H9 (cell line): ENCODE measurements at regions not wholly inside any gene's neighbourhood (a gene's known extent, or its start where the extent isn't known, plus 50 kb on each side); places are given as distances from the start of the nearest gene placed in this dataset.

ENCODE experiments used
- DNase-seq: peaks from one replicate; pipeline ENCODE4 v3.0.0-alpha.2; 2017
- H2AFZ ChIP-seq: one replicate; pipeline ENCODE4 v1.6.1; 2013; ENCODE audit warnings: mild to moderate bottlenecking, low read length, control low read depth, moderate library complexity
- H2AK5ac ChIP-seq: 2 replicates; pipeline ENCODE4 v1.6.1; 2013; ENCODE audit warnings: low read length, control low read depth, mixed read lengths; ENCODE audit not compliant: insufficient read length
- H2BK120ac ChIP-seq: one replicate; pipeline ENCODE4 v1.6.1; 2013; ENCODE audit warnings: low read depth, mild to moderate bottlenecking, low read length, control low read depth, inconsistent platforms; ENCODE audit not compliant: poor library complexity, severe bottlenecking
- H2BK12ac ChIP-seq: 2 replicates; pipeline ENCODE4 v1.6.1; 2013; ENCODE audit warnings: low read length, control low read depth, mixed read lengths, low read depth; ENCODE audit not compliant: insufficient read length
- H2BK15ac ChIP-seq: 2 replicates; pipeline ENCODE4 v1.6.1; 2013; ENCODE audit warnings: low read depth, low read length, control low read depth
- H2BK20ac ChIP-seq: one replicate; pipeline ENCODE4 v1.6.1; 2013; ENCODE audit warnings: low read depth, mild to moderate bottlenecking, low read length, control low read depth, inconsistent platforms; ENCODE audit not compliant: poor library complexity, severe bottlenecking
- H2BK5ac ChIP-seq: 2 replicates; pipeline ENCODE4 v1.6.1; 2013; ENCODE audit warnings: low read length, control low read depth, mixed read lengths; ENCODE audit not compliant: insufficient read length
- H3K14ac ChIP-seq: 2 replicates; pipeline ENCODE4 v1.6.1; 2013; ENCODE audit warnings: low read length, control low read depth; ENCODE audit not compliant: insufficient read depth
- H3K18ac ChIP-seq: 2 replicates; pipeline ENCODE4 v1.6.1; 2013; ENCODE audit warnings: low read depth, mild to moderate bottlenecking, mixed read lengths, low read length, control low read depth; ENCODE audit not compliant: insufficient read length
- H3K23ac ChIP-seq: 2 replicates; pipeline ENCODE4 v1.6.1; 2013; ENCODE audit warnings: low read length, control low read depth, mixed read lengths, low read depth; ENCODE audit not compliant: insufficient read length
- H3K23me2 ChIP-seq: 2 replicates; pipeline ENCODE4 v1.6.1; 2013; ENCODE audit warnings: low read depth, mild to moderate bottlenecking, mixed read lengths, low read length, control low read depth; ENCODE audit not compliant: insufficient read length, poor library complexity, severe bottlenecking
- H3K27ac ChIP-seq: 2 replicates; pipeline ENCODE4 v1.5.1; 2013; ENCODE audit warnings: low read length, control low read depth, mixed read lengths, low read depth; ENCODE audit not compliant: insufficient read length
- H3K27me3 ChIP-seq: 2 replicates; pipeline ENCODE4 v1.6.1; 2013; ENCODE audit warnings: low read length, control low read depth, inconsistent platforms; ENCODE audit not compliant: insufficient read depth
- H3K4ac ChIP-seq: 2 replicates; pipeline ENCODE4 v1.6.1; 2013; ENCODE audit warnings: low read depth, mild to moderate bottlenecking, control low read depth, inconsistent platforms, low read length, moderate library complexity
- H3K4me1 ChIP-seq: 2 replicates; pipeline ENCODE4 v1.6.1; 2013; ENCODE audit warnings: low read length, control low read depth, inconsistent platforms; ENCODE audit not compliant: insufficient read depth
- H3K4me2 ChIP-seq: 2 replicates; pipeline ENCODE4 v1.6.1; 2013; ENCODE audit warnings: low read length, control low read depth, mixed read lengths; ENCODE audit not compliant: insufficient read length, insufficient read depth
- H3K56ac ChIP-seq: 2 replicates; pipeline ENCODE4 v1.6.1; 2013; ENCODE audit warnings: low read depth, mild to moderate bottlenecking, mixed read lengths, low read length, control low read depth; ENCODE audit not compliant: insufficient read length
- H3K79me1 ChIP-seq: 2 replicates; pipeline ENCODE4 v1.6.1; 2013; ENCODE audit warnings: low read depth, mild to moderate bottlenecking, moderate library complexity, low read length, control low read depth, inconsistent platforms; ENCODE audit not compliant: insufficient read depth, poor library complexity, severe bottlenecking
- H3K79me2 ChIP-seq: 2 replicates; pipeline ENCODE4 v1.6.1; 2013; ENCODE audit warnings: low read length, control low read depth, inconsistent platforms; ENCODE audit not compliant: insufficient read depth
- H3K9ac ChIP-seq: 2 replicates; pipeline ENCODE4 v1.6.1; 2013; ENCODE audit warnings: low read length, control low read depth, mixed read lengths; ENCODE audit not compliant: insufficient read length; ENCODE audit errors: extremely low read depth
- H3K9me3 ChIP-seq: one replicate; pipeline ENCODE4 v1.6.1; 2013; ENCODE audit warnings: low read depth, low read length, inconsistent platforms; ENCODE audit not compliant: control insufficient read depth
- H3T11ph ChIP-seq: one replicate; pipeline ENCODE4 v1.6.1; 2013; ENCODE audit warnings: mild to moderate bottlenecking, low read length, control low read depth, inconsistent platforms
- H4K20me1 ChIP-seq: one replicate; pipeline ENCODE4 v1.6.1; 2013; ENCODE audit not compliant: control insufficient read depth, insufficient read length, insufficient read depth
- H4K5ac ChIP-seq: 2 replicates; pipeline ENCODE4 v1.6.1; 2013; ENCODE audit warnings: low read depth, mild to moderate bottlenecking, mixed read lengths, low read length, control low read depth; ENCODE audit not compliant: insufficient read length
- H4K8ac ChIP-seq: replicated peaks from 2 replicates; pipeline ENCODE4 v1.6.1; 2013; ENCODE audit warnings: low read length, control low read depth, mixed read lengths, low read depth; ENCODE audit not compliant: insufficient read length
- H4K91ac ChIP-seq: 2 replicates; pipeline ENCODE4 v1.6.1; 2013; ENCODE audit warnings: low read depth, mild to moderate bottlenecking, moderate library complexity, mixed read lengths, low read length, control low read depth; ENCODE audit not compliant: insufficient read length
- H3K27ac Mint-ChIP-seq, 3 experiments: 2 replicates in 2 of 3; 3 replicates in 1 of 3; pipeline ENCODE4 v1.8.0; 2020 to 2021; ENCODE audit warnings: mixed read lengths in 3 of 3, mild to moderate bottlenecking in 1 of 3, moderate library complexity in 1 of 3
- H3K27me3 Mint-ChIP-seq: 2 replicates; pipeline ENCODE4 v1.8.0; 2021; ENCODE audit warnings: low read depth, mild to moderate bottlenecking, moderate library complexity, mixed read lengths
- H3K36me3 Mint-ChIP-seq, 3 experiments: 2 replicates in 2 of 3; 3 replicates in 1 of 3; pipeline ENCODE4 v1.8.0; 2020 to 2021; ENCODE audit warnings: low read depth in 3 of 3, mixed read lengths in 3 of 3; ENCODE audit not compliant: insufficient read depth in 1 of 3
- H3K4me1 Mint-ChIP-seq, 2 experiments: 2 replicates each; pipeline ENCODE4 v1.8.0; 2020; ENCODE audit warnings: mixed read lengths in 2 of 2
- H3K4me3 Mint-ChIP-seq, 2 experiments: 2 replicates in 1 of 2; 3 replicates in 1 of 2; pipeline ENCODE4 v1.8.0; 2020 to 2021; ENCODE audit warnings: mild to moderate bottlenecking in 2 of 2, mixed read lengths in 2 of 2, moderate library complexity in 1 of 2
- H3K9me3 Mint-ChIP-seq, 2 experiments: 2 replicates in 1 of 2; 3 replicates in 1 of 2; pipeline ENCODE4 v1.8.0; 2020; ENCODE audit warnings: mild to moderate bottlenecking in 2 of 2, mixed read lengths in 2 of 2, moderate library complexity in 1 of 2
- CTCF ChIP-seq: fragments of 200-600 bp; sonication (generic); conservative IDR thresholded peaks from 3 replicates; pipeline ENCODE4 v1.8.0; 2021; ENCODE audit warnings: antibody characterized with exemption, mild to moderate bottlenecking
- WGBS: extraction: QIAGEN DNeasy Blood & Tissue Kit; methylation state at CpG from one replicate; pipeline ENCODE4 v1.1.7; 2013; ENCODE audit warnings: missing lambda C conversion rate, low lambda C conversion rate, mixed read lengths; ENCODE audit not compliant: insufficient read length; ENCODE audit errors: extremely low coverage; 5-methylcytosine and 5-hydroxymethylcytosine counted together

- Histone ChIP-seq H2AK5ac (no peak overlapping the region), H2AFZ (no peak overlapping the region), H3K79me2 (no peaks in the 10 kb centered on the region), H2BK12ac (no peak overlapping the region), H3K18ac (no peak overlapping the region), H3K4me2 (no peak overlapping the region), H3K23me2 (no peaks in the 10 kb centered on the region), H2BK5ac (no peak overlapping the region), H3T11ph (no peak overlapping the region), H2BK20ac (no peak overlapping the region), H4K20me1 (no peaks in the 10 kb centered on the region), H4K8ac (no peak overlapping the region), H3K79me1 (no peaks in the 10 kb centered on the region), H3K23ac (no peak overlapping the region), H2BK15ac (no peak overlapping the region), H3K9me3 (no peaks in the 10 kb centered on the region), H3K14ac (no peak overlapping the region), H4K91ac (no peak overlapping the region), H3K9ac (no peak overlapping the region), H4K5ac (no peak overlapping the region), H2BK120ac (no peak overlapping the region), H3K4ac (no peak overlapping the region), H3K27me3 (no peaks in the 10 kb centered on the region), H3K4me1 (no peaks in the 10 kb centered on the region), H3K27ac (no peak overlapping the region), H3K56ac (no peak overlapping the region)
- Mint-ChIP-seq H3K4me3 (no peak overlapping the region), H3K36me3 (no peaks in the 10 kb centered on the region; a peak in 1 of 7 replicates), H3K4me1 (no peaks in the 10 kb centered on the region), H3K27me3 (no peaks in the 10 kb centered on the region; the same call in 1 of the 2 replicates), H3K27ac (no peak overlapping the region), H3K9me3 (no peaks in the 10 kb centered on the region; a peak in 1 of 5 replicates)
- DNase-seq: peak; percentile 32
- TF ChIP-seq CTCF: peak; percentile 73
- no CpG with 5 or more reads among the region's 3 CpGs for WGBS
These were observed 266.4 kb downstream of the SAMD5 start for GRCh38 chr6:147774856-147775255.
